Globus pallidus (tissue), 1 donor: ENCODE measurements at regions not wholly inside any gene's neighbourhood (a gene's known extent, or its start where the extent isn't known, plus 50 kb on each side); places are given as distances from the start of the nearest gene placed in this dataset.
"Not testable (repeated sequence)": the region's sequence is repeated elsewhere in the genome, so short reads cannot be mapped to it uniquely, and the experiment has no call there.

Source experiments
- DNase-seq: peaks from one replicate; pipeline ENCODE4 v3.0.0-alpha.2; 2015; ENCODE audit warnings: low spot score

DNA sequence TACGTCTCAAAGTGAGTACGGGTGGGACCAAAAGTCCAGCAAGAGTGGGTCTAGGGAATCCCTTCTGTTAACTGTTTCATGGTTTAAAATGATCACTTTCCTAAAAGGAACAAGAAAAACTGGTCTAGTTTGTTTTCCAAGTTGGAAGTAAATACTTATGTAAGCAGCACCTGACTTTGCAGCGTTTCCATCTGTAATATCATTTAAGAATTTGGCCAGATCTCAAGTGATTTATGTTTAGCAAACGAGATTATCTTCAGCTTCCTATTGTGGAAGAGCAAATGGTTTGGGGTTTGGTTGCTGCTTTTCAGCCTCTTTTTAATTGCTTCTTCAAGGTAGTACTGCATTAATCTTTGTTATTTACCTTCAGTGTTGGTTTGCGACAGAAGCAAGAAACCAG is 50.4 kb downstream of the FHIP1A start:
- no peak for DNase-seq

- no peak for DNase-seq
These were observed 51.5 kb downstream of the FHIP1A start for GRCh38 chr4:151460434-151460833.

- DNase-seq: no peak
These were observed 53.6 kb downstream of the FHIP1A start for GRCh38 chr4:151462554-151462953.

DNA sequence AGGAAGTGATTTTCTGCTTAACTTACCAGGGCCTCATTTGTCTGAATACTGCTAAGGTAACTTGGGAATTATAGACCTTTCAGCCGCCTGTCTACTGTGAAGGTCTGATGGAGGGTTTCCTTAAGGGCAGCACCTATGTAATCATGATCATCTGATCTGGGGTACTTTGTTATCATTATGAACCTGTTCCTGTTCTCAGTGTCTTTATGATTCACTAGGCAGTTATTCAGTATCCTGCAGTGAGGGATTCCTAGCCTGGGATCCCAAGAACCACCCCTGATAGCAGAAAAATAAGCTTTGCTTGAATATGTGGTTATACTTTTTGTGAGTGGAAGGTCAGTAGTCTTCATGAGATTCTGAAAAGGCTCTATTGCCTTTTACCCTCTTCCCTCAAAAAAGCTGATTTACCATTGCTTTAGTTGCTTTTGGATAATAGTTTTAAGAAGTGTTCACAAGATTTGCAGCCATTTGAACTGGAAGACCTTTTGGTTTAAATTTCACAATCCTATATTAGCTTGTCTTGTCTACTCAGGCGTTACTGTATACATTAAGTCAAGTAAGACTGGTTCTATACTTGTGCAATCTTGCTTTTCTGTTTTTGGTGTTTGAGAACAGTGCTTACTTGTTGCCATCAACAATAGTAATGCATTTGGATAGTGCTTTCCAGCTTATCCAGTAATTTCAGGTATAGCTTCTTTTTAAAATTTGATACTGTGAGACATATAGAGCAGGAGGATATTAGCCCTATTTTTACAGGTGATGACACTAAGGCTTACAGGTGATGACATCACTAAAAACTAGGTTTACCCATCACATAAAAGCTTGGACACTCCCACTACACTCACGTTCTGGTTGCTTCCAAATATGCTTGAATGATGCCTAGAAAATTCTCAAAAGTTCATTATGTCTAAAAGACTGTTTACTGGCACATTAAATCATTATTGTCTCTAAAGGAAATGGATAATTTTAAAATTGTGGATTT is 60.0 kb downstream of the FHIP1A start:
- no peak for DNase-seq

DNA sequence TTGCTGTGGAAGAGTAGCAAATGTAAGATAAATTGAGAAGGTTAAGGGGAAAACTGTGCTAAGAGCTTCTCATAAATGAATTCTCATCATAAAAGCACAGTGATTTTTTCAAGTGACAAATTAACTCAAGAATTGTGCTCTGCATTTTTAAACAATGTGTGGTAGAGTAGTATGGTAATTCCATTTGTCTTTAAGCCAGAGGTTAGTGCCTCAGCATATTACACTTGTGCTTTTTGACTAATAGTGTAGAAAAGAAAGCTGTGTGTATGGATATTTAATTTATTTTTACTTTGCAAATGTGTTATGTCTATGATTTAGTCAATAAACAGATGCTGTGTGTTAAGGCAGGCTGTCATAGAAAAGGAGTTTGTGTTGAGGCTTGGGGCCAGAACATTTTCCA is 61.0 kb downstream of the FHIP1A start:
- DNase-seq: no peak

- DNase-seq: no peak
These were observed 62.8 kb downstream of the FHIP1A start for GRCh38 chr4:151471728-151472127.

GRCh38 chr4:151472297-151472696 is 63.3 kb downstream of the FHIP1A start:
- DNase-seq: no peak

GRCh38 chr4:151472711-151473110 is 63.7 kb downstream of the FHIP1A start:
- no peak for DNase-seq

DNA sequence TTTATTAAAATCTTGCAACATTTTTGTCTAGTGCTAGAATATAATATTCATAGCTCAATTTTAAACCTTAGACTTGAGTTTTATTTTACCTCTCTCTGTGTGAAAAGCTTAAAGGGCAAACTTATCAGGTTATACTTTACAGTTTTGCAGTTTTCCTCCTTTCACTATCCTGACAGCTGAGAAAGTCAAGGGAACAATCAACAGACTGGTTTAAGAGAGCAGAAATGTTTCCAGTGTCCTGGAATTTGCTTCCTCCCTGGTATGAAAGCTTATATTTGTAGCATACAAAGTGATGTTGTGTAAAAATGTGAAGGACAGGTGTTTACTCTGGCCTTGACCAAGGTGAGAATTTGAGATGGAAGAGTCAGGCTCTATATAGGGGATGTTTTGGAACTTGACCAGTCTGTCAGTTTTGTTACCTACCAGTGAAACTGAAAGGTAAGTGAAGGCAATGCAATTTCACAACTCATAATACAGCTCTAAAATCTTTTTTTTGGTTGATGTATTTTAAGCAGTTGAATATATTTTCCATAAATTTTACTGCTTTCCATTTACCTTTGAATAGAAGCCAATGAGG is 64.6 kb downstream of the FHIP1A start:
- DNase-seq: no peak

DNA sequence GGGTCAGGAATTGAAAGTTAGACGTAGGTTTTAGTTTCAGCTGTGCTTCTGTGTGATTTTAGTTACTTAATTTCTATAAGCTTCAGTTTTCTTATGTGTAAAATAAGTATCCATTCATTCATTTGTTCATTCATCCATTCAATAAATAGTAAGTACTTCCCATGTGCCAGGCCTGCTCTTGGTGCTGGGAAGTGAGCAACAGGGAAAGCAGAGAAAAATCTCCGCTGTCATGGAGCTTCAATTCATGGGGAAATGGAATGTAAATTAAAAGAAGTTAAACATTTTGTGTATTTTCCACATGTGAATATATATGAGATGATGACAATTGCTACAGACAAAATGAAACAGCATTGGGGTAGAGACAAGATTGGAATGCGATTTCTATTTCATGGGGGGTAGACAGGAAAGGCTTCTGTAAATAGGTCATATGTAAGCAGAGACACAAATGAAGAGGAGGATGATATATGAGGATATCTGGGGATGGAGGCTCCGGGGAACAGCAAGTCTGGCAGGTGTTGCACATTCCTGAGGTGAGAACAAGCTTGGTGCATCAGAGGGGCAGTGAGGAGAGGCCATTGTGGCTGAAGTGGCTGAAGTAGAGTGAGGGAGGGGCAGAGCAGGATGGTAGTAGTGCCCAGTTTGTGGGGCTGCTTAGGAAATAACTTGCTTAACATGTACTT is 66.2 kb downstream of the FHIP1A start:
- no peak for DNase-seq

GRCh38 chr4:151481813-151482212 is 72.8 kb downstream of the FHIP1A start:
- no peak for DNase-seq

- no peak for DNase-seq
These were observed 75.6 kb downstream of the FHIP1A start for GRCh38 chr4:151484396-151485102.

DNA sequence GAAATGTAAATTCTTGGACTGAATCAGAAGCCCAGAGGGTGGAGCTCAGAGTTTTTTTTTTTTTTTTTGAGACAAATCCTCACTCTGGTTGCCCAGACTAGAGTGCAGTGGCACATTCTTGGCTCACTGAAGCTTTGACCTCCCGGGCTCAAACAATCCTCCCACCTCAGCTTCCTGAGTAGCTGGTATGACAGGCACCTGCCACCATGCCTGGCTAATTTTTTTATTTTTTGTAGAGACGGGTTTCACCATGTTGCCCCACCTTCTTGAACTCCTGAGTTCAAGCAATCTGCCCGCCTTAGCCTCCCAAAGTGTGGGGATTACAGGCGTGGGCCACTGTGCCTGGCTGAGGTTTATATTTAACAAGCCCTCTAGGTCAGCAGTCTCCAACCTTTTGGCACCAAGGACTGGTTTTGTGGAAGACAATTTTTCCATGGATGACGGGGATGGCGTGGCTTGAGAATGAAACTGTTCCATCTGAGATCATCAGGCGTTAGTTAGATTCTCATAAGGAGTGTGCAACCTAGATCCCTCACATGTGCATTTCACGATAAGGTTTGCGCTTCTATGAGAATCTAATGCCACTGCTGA is 76.7 kb downstream of the FHIP1A start:
- no peak for DNase-seq

- DNase-seq: no peak
These were observed 77.2 kb downstream of the FHIP1A start for GRCh38 chr4:151486168-151486567.

DNA sequence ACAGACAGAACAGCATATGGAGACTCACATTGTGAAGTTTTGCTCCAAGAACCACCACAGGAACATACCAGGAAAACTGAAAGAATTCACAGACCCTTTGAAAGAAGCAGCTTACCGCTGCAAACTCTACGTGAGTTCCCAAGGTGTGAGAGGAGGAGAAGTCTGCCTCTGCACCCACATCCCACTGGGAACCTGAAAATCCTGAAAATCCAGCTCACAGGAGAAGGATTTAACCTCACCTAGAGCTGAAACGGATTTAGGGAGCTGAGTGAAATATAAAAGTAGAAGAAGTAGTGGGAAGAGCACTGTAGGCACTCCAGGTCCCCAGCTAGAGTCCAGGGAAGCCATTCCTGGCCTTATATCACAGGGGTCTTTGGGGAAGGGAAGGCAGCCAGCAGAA is 80.0 kb downstream of the FHIP1A start:
- DNase-seq: no peak

DNA sequence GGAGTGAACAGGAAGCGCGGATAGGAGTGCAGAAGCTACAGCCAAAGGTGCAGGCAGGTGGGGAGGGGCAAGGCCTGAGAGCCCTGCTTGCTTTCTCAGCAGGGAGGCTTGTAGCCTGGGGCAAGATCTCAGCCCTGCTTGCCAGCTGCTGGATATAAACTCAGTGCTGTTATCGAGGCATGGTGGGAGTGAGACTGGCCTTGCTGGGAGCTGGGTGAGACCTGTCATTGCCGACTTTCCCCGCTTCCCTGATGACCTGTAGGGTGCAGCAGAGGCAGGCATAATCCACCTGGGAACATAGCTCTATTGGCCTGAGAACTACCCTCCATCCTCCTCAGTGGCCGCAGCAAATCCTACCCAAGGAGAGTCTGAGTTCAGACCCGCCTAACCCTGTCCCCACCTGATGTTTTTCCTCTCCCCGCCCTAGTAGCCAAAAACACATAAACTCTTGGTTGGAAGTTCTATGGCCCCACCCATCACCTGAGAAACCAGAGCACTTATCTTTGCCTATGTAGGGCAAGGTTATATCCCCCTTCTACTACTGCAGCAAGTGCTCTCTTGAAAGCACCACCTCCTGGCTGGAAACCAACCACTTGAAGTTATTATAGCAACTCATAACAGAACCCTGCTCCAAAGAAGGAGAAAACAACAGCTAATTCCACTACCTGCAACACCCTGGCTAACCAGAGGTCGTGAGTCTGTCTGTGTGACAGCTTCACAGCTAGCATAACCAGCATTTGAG is 80.7 kb downstream of the FHIP1A start:
- DNase-seq: no peak

GRCh38 chr4:151495612-151496011 is 86.6 kb downstream of the FHIP1A start:
- not testable (repeated sequence) for DNase-seq

- not testable (repeated sequence) for DNase-seq
These were observed 102.6 kb downstream of the FHIP1A start for GRCh38 chr4:151511548-151511947.

DNA sequence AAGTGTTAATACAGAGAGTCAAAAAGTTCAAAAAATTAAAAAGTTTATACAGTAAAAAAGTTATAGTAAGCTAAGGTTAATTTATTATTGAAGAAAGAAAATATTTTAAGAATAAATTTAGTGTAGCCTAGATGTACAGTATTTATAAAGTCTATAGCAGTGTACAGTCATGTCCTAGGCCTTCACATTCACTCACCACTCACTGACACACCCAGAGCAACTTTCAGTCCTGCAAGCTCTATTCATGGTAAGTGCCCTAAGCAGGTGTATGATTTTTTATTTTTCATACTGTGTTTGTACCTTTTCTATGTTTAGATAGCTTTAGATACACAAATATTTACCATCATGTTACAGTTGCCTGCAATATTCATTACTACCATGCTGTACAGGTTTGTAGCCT is 108.9 kb downstream of the FHIP1A start:
- DNase-seq: no peak

DNA sequence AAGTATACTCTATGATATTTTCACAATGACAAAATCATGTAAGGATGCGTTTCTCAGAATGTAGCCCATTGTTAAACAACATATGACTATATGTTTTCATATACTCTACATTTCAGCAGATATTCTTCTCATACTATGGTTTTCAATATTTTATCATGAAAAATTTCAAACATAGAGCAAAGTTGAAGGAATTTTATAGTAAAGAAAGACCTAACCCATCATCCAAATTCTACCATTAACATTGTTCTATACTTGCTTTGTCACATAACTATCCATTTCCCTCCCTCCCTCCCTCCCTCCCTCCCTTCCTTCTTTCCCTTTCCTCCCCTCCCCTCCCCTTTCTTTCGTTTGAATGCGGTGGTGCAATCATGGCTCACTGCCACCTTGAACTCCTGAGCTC is 109.4 kb downstream of the FHIP1A start:
- no peak for DNase-seq

- no peak for DNase-seq
These were observed 110.9 kb downstream of the FHIP1A start for GRCh38 chr4:151519728-151520415.
